Epithelial cell of proximal tubule (primary cell): ENCODE measurements at regions not wholly inside any gene's neighbourhood (a gene's known extent, or its start where the extent isn't known, plus 50 kb on each side); places are given as distances from the start of the nearest gene placed in this dataset.

Source experiments
- DNase-seq: peaks from one replicate; pipeline ENCODE4 v3.0.0-alpha.2; 2011; ENCODE audit warnings: low read depth
- H3K4me3 ChIP-seq: 2 replicates; pipeline ENCODE4 v1.5.1; 2011; ENCODE audit warnings: low read depth, mild to moderate bottlenecking, low read length
- CTCF ChIP-seq: conservative IDR thresholded peaks from 2 replicates; pipeline ENCODE4 v1.5.1; 2012; ENCODE audit warnings: low read depth, mild to moderate bottlenecking, low read length

DNA sequence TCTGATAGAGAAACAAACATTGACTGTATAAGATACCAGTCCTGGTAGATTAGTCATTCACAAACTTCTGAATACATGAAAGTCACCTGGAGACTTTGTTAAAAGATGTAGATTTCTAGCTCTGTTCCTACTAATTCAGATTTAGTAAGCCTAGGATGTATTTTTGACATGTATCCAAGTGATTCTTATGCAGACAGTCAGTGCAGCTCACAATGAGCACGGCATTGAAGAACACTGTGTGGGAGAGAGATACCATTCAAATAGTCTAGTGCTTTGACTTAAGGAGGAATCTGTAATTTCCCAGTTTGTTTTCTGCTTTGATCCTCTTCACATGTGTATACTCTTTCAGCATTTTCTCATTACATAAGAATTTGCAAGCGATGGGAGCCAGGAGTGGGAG is 68.7 kb upstream of the STXBP6 start:
- DNase-seq = no peak
- no peak for TF ChIP-seq CTCF
- H3K4me3 ChIP-seq = no peak overlapping the region

DNA sequence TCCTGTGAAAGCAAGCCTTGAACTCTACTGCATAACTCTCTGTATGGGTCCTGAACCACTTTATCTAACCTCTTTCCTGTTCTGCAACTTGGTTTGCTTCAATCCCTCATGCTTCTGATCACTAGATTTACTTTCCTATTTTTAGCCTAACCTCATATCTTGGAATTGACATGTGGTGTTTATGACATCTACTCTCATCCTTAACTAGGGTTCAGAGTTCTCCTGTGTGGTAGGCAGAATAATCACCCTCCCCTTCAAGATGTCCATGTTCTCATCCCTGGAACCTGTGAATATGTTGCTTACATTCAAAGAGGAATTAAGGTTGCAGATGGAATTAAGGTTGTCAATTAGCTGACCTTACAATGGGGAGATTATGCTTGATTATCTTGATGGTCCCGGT is 67.4 kb upstream of the STXBP6 start:
- no peak overlapping the region for H3K4me3 ChIP-seq
- DNase-seq = no peak
- no peak for TF ChIP-seq CTCF

DNA sequence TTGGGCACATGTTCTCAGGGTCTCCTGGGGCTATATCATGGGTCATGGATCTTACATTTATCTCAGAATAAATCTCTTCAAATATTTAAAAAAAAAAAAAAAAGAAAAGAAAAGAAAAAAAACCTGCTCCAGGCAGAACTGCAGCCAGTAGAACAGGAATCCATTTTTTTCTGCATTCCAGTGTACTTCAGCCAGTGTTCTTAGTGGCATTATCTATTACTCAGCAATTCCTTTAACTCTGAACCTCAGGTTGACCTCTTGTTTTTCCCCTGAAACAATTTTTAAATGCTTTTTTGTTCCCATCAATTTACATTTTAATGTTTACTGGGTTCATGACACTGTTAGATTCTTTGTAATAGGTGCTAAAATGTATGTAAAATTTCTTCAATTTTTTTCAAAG is 66.7 kb upstream of the STXBP6 start:
- no peak overlapping the region for H3K4me3 ChIP-seq
- TF ChIP-seq CTCF = no peak
- DNase-seq = no peak

GRCh38 chr14:25113394-25113793 is 63.4 kb upstream of the STXBP6 start:
- no peak for TF ChIP-seq CTCF
- no peak for DNase-seq
- no peak overlapping the region for H3K4me3 ChIP-seq

GRCh38 chr14:25111061-25111601 is 61.2 kb upstream of the STXBP6 start:
- H3K4me3 ChIP-seq = no peak overlapping the region
- peak; percentile 42 for DNase-seq
- TF ChIP-seq CTCF = no peak

- H3K4me3 ChIP-seq = no peak overlapping the region
- DNase-seq = no peak
- no peak for TF ChIP-seq CTCF
Observed at GRCh38 chr14:25110106-25110505, 60.2 kb upstream of the STXBP6 start.

GRCh38 chr14:25108959-25109358 is 59.0 kb upstream of the STXBP6 start:
- no peak overlapping the region for H3K4me3 ChIP-seq
- DNase-seq = no peak
- TF ChIP-seq CTCF = no peak
